OCI-LY1 (cell line): ENCODE measurements at regions not wholly inside any gene's neighbourhood (a gene's known extent, or its start where the extent isn't known, plus 50 kb on each side); places are given as distances from the start of the nearest gene placed in this dataset.

Experiments
- H2AFZ ChIP-seq: fragments of 200-600 bp; sonication (generic), shearing (Covaris generic); 2 replicates; pipeline ENCODE4 v1.6.0; 2014; ENCODE audit warnings: antibody characterized with exemption, mild to moderate bottlenecking, low read length
- H3F3A ChIP-seq: fragments of 200-600 bp; sonication (generic), shearing (Covaris generic); 2 replicates; pipeline ENCODE4 v1.6.0; 2014; ENCODE audit warnings: mild to moderate bottlenecking, antibody characterized with exemption, low read length, moderate library complexity; ENCODE audit not compliant: insufficient read depth
- H3K27ac ChIP-seq: fragments of 200-600 bp; sonication (generic); 2 replicates; pipeline ENCODE4 v1.5.1; 2014; ENCODE audit warnings: low read length, mixed run types, mild to moderate bottlenecking, low read depth; ENCODE audit not compliant: poor library complexity, severe bottlenecking
- H3K27me3 ChIP-seq: fragments of 200-600 bp; sonication (generic); 2 replicates; pipeline ENCODE4 v1.6.0; 2014; ENCODE audit warnings: antibody characterized with exemption, mild to moderate bottlenecking, low read length, moderate library complexity; ENCODE audit not compliant: insufficient read depth
- H3K36me3 ChIP-seq: fragments of 200-600 bp; sonication (generic); 2 replicates; pipeline ENCODE4 v1.6.1; 2014; ENCODE audit warnings: mild to moderate bottlenecking, antibody characterized with exemption, low read length, moderate library complexity, mixed read lengths; ENCODE audit not compliant: insufficient read depth
- H3K4me1 ChIP-seq: fragments of 200-600 bp; sonication (generic); 2 replicates; pipeline ENCODE4 v1.5.1; 2014; ENCODE audit warnings: mild to moderate bottlenecking, low read length, moderate library complexity; ENCODE audit not compliant: insufficient read depth, severe bottlenecking
- H3K4me2 ChIP-seq: fragments of 200-600 bp; sonication (generic), shearing (Covaris generic); 2 replicates; pipeline ENCODE4 v1.6.1; 2014; ENCODE audit warnings: low read length
- H3K4me3 ChIP-seq: fragments of 200-600 bp; sonication (generic); 2 replicates; pipeline ENCODE4 v1.5.1; 2014; ENCODE audit warnings: low read length, low read depth, mild to moderate bottlenecking, mixed read lengths; ENCODE audit not compliant: poor library complexity, severe bottlenecking
- H3K79me2 ChIP-seq: fragments of 200-600 bp; shearing (Covaris generic); 2 replicates; pipeline ENCODE4 v1.6.1; 2016; ENCODE audit warnings: mixed run types, low read length, mixed read lengths; ENCODE audit not compliant: insufficient read depth
- H3K9ac ChIP-seq: fragments of 200-600 bp; sonication (generic), shearing (Covaris generic); 2 replicates; pipeline ENCODE4 v1.6.1; 2014; ENCODE audit warnings: mild to moderate bottlenecking, low read length, mixed read lengths
- H3K9me2 ChIP-seq: fragments of 200-600 bp; sonication (generic), shearing (Covaris generic); 2 replicates; pipeline ENCODE4 v1.6.1; 2014; ENCODE audit warnings: low read depth, mild to moderate bottlenecking, low read length, mixed read lengths
- H3K9me3 ChIP-seq: fragments of 200-600 bp; shearing (Covaris generic); 2 replicates; pipeline ENCODE4 v1.6.1; 2014; ENCODE audit warnings: low read length, mixed read lengths
- H4K20me1 ChIP-seq: fragments of 200-600 bp; sonication (generic), shearing (Covaris generic); 2 replicates; pipeline ENCODE4 v1.6.0; 2016; ENCODE audit warnings: mild to moderate bottlenecking, low read length; ENCODE audit not compliant: insufficient read depth
- CTCF ChIP-seq: fragments of 200-600 bp; sonication (generic), shearing (Covaris generic); IDR thresholded peaks from 2 replicates; pipeline ENCODE4 v1.5.1; 2017; ENCODE audit warnings: mild to moderate bottlenecking, antibody characterized with exemption, low read length, moderate library complexity, mixed read lengths
- EZH2 ChIP-seq: fragments of 200-600 bp; sonication (generic), shearing (Covaris generic); IDR thresholded peaks from 2 replicates; pipeline ENCODE4 v1.8.0; 2017; ENCODE audit warnings: borderline replicate concordance, mixed run types, mild to moderate bottlenecking, antibody characterized with exemption, low read length, moderate library complexity, mixed read lengths

DNA sequence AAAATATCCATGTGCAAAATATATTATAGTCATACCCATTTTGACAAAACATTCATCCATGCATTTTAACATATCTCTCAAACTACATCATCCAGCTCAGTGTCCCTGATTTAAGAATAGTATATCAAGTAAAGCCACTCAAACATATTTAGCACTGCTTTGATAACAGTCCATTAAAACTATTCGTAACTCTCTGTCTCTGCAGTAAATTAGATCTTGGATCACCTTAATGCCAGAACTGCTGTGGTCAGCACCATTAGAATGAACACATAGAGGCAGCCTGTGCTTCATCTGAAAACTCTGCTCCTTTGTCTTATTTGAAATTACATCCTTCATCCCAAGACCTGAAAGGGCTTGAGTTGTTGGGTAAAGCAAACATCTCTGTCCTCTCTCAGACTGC, 234.0 kb downstream of the MBD2 start:
- H3K9me3 ChIP-seq = no peaks in the 10 kb centered on the region
- TF ChIP-seq EZH2 = no peak
- TF ChIP-seq CTCF = no peak
- H3K9ac ChIP-seq = no peak overlapping the region
- no peak overlapping the region for H2AFZ ChIP-seq
- H3K9me2 ChIP-seq = no peaks in the 10 kb centered on the region
- H3K4me2 ChIP-seq = no peak overlapping the region
- H3K36me3 ChIP-seq = no peaks in the 10 kb centered on the region
- no peaks in the 10 kb centered on the region for H4K20me1 ChIP-seq
- no peaks in the 10 kb centered on the region for H3K79me2 ChIP-seq
- H3K27ac ChIP-seq = no peak overlapping the region
- no peak overlapping the region for H3K4me3 ChIP-seq
- H3K27me3 ChIP-seq = no peaks in the 10 kb centered on the region
- no peaks in the 10 kb centered on the region for H3K4me1 ChIP-seq
- H3F3A ChIP-seq = no peaks in the 10 kb centered on the region

DNA sequence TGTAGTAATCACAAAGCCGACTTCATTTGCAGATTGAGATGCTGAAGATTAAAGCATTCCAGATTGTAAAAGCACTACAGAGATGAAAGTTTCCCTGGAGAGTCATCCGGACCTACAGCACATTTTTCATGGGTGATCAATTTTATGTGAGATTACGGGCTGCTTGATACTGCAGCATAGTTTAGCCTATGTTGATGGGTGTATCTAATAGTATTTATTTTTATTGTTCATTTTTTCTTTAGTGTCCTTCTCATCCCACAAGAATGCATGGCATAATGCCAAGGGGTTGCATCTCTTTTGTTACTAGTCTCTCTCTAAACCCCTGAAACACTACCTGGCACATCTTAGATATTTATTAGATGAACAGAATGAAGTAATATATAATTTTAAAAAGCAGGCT, 240.4 kb downstream of the MBD2 start:
- no peaks in the 10 kb centered on the region for H3F3A ChIP-seq
- H3K27ac ChIP-seq = no peak overlapping the region
- H2AFZ ChIP-seq = no peak overlapping the region
- H3K79me2 ChIP-seq = no peaks in the 10 kb centered on the region
- H3K4me3 ChIP-seq = no peak overlapping the region
- H3K4me2 ChIP-seq = no peak overlapping the region
- H3K9me3 ChIP-seq = no peaks in the 10 kb centered on the region
- H3K36me3 ChIP-seq = no peaks in the 10 kb centered on the region
- H3K9me2 ChIP-seq = no peaks in the 10 kb centered on the region
- no peaks in the 10 kb centered on the region for H4K20me1 ChIP-seq
- no peaks in the 10 kb centered on the region for H3K4me1 ChIP-seq
- no peak overlapping the region for H3K9ac ChIP-seq
- no peaks in the 10 kb centered on the region for H3K27me3 ChIP-seq
- no peak for TF ChIP-seq CTCF
- no peak for TF ChIP-seq EZH2

GRCh38 chr18:53971331-53971730, 253.1 kb downstream of the MBD2 start:
- Histone ChIP-seq H3K9me2 (no peaks in the 10 kb centered on the region), H3K36me3 (no peaks in the 10 kb centered on the region), H3K27ac (no peak overlapping the region), H3K27me3 (no peaks in the 10 kb centered on the region), H3K9ac (no peak overlapping the region), H4K20me1 (no peaks in the 10 kb centered on the region), H3K4me1 (no peaks in the 10 kb centered on the region), H3K9me3 (no peaks in the 10 kb centered on the region), H3F3A (no peaks in the 10 kb centered on the region), H3K4me3 (no peak overlapping the region), H2AFZ (no peak overlapping the region), H3K79me2 (no peaks in the 10 kb centered on the region), H3K4me2 (no peak overlapping the region)
- TF ChIP-seq CTCF (no peak), EZH2 (no peak)
